ENCODE measurements at regions not wholly inside any gene's neighbourhood (a gene's known extent, or its start where the extent isn't known, plus 50 kb on each side); places are given as distances from the start of the nearest gene placed in this dataset.

DNA sequence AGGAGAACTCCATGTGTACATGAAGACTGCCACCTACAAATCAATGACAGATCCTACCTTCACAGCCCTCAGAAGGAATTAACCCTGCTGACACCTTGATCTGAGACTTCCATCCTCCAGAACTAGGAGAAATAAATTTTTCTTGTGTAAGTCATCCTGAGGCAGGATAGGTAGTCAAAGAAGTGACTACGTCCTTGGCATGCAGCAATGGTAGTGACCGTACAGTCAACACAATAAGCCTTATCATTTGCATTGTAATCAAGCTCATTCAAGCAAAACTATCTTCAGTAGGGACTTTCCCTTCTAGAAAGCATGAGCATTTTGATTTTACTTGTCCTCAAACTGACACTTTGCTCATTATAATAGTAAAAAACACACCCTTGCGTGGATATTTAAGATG is 64.0 kb upstream of the KCNK1 start:
- TF ChIP-seq, protein P1, sequence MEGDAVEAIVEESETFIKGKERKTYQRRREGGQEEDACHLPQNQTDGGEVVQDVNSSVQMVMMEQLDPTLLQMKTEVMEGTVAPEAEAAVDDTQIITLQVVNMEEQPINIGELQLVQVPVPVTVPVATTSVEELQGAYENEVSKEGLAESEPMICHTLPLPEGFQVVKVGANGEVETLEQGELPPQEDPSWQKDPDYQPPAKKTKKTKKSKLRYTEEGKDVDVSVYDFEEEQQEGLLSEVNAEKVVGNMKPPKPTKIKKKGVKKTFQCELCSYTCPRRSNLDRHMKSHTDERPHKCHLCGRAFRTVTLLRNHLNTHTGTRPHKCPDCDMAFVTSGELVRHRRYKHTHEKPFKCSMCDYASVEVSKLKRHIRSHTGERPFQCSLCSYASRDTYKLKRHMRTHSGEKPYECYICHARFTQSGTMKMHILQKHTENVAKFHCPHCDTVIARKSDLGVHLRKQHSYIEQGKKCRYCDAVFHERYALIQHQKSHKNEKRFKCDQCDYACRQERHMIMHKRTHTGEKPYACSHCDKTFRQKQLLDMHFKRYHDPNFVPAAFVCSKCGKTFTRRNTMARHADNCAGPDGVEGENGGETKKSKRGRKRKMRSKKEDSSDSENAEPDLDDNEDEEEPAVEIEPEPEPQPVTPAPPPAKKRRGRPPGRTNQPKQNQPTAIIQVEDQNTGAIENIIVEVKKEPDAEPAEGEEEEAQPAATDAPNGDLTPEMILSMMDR (IDR thresholded peaks at IDR 0.05): no peak
- TF ChIP-seq POLR2AphosphoS5 (IDR thresholded peaks at IDR 0.05; ENCODE audit: insufficient read depth in 1 of 2, low read depth in 1 of 2): no peak

Data from vagina (tissue), 2 donors.